ENCODE measurements at regions not wholly inside any gene's neighbourhood (a gene's known extent, or its start where the extent isn't known, plus 50 kb on each side); places are given as distances from the start of the nearest gene placed in this dataset.

DNA sequence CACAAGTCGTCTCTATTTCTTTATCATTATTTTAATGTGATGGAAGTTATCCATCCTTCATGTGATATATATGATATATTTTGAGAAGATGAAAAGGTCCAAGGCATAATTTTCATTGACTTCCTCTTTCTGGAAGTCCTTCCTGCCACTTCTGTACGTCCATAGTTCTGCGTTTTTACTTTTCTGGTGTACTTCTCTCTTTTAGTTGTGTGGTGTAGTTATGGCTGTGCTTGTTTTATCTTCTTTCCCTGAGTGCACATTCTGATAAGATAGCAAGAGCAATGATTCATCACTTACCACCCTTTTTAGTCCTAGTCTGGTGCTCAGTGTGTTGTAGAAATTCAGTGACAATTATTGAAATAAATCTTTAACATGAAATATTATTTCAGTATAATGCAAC lies 231.3 kb upstream of the FERD3L start:
- Histone ChIP-seq H3K4me3 (ENCODE audit: low read length) (no peak overlapping the region), H3K4me2 (ENCODE audit: low read length) (no peak overlapping the region)

GRCh38 chr7:19375976-19376375 lies 230.8 kb upstream of the FERD3L start:
- no peak overlapping the region for H3K27ac ChIP-seq (ENCODE audit: low read depth, low read length)
- no peaks in the 10 kb centered on the region for H3K36me3 ChIP-seq (ENCODE audit: control insufficient read depth, low read length)
- H4K20me1 ChIP-seq (ENCODE audit: control insufficient read depth, insufficient read depth, low read depth, low read length): no peaks in the 10 kb centered on the region
- no peaks in the 10 kb centered on the region for H3K4me1 ChIP-seq (ENCODE audit: control insufficient read depth, low read length)
- H3K79me2 ChIP-seq (ENCODE audit: control insufficient read depth, low read length): no peaks in the 10 kb centered on the region
- no peaks in the 10 kb centered on the region for H3K27me3 ChIP-seq (ENCODE audit: control insufficient read depth, low read length)
- H3F3A ChIP-seq (ENCODE audit: control insufficient read depth, insufficient read depth): no peaks in the 10 kb centered on the region
- no peaks in the 10 kb centered on the region for H3K9me2 ChIP-seq (replicated peaks; ENCODE audit: control insufficient read depth, low read length)
- H3K4me2 ChIP-seq (ENCODE audit: low read length): no peak overlapping the region
- no peak overlapping the region for H3K4me3 ChIP-seq (ENCODE audit: low read length)
- no peaks in the 10 kb centered on the region for H3K9me3 ChIP-seq (ENCODE audit: control insufficient read depth, insufficient read depth, low read length)
- TF ChIP-seq, protein P1, sequence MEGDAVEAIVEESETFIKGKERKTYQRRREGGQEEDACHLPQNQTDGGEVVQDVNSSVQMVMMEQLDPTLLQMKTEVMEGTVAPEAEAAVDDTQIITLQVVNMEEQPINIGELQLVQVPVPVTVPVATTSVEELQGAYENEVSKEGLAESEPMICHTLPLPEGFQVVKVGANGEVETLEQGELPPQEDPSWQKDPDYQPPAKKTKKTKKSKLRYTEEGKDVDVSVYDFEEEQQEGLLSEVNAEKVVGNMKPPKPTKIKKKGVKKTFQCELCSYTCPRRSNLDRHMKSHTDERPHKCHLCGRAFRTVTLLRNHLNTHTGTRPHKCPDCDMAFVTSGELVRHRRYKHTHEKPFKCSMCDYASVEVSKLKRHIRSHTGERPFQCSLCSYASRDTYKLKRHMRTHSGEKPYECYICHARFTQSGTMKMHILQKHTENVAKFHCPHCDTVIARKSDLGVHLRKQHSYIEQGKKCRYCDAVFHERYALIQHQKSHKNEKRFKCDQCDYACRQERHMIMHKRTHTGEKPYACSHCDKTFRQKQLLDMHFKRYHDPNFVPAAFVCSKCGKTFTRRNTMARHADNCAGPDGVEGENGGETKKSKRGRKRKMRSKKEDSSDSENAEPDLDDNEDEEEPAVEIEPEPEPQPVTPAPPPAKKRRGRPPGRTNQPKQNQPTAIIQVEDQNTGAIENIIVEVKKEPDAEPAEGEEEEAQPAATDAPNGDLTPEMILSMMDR (IDR thresholded peaks at IDR 0.05; ENCODE audit: low read depth, low read length, poor library complexity, severe bottlenecking): no peak
- no peak for TF ChIP-seq EZH2phosphoT487 (IDR thresholded peaks at IDR 0.05; ENCODE audit: borderline replicate concordance, low read length)

More for the DNA sequence above, 231.3 kb upstream of the FERD3L start:
- no peaks in the 10 kb centered on the region for H3K79me2 ChIP-seq (ENCODE audit: control insufficient read depth, low read length)
- TF ChIP-seq EZH2phosphoT487 (IDR thresholded peaks at IDR 0.05; ENCODE audit: borderline replicate concordance, low read length): no peak
- TF ChIP-seq, protein P1 (IDR thresholded peaks at IDR 0.05; ENCODE audit: low read depth, low read length, poor library complexity, severe bottlenecking): no peak
- H3K4me1 ChIP-seq (ENCODE audit: control insufficient read depth, low read length): no peaks in the 10 kb centered on the region
- H3K9me2 ChIP-seq (replicated peaks; ENCODE audit: control insufficient read depth, low read length): no peaks in the 10 kb centered on the region
- no peaks in the 10 kb centered on the region for H3F3A ChIP-seq (ENCODE audit: control insufficient read depth, insufficient read depth)
- no peaks in the 10 kb centered on the region for H3K27me3 ChIP-seq (ENCODE audit: control insufficient read depth, low read length)
- H3K27ac ChIP-seq (ENCODE audit: low read depth, low read length): no peak overlapping the region
- no peaks in the 10 kb centered on the region for H3K9me3 ChIP-seq (ENCODE audit: control insufficient read depth, insufficient read depth, low read length)
- no peaks in the 10 kb centered on the region for H3K36me3 ChIP-seq (ENCODE audit: control insufficient read depth, low read length)
- H4K20me1 ChIP-seq (ENCODE audit: control insufficient read depth, insufficient read depth, low read depth, low read length): no peaks in the 10 kb centered on the region

GRCh38 chr7:19373334-19373733 lies 228.1 kb upstream of the FERD3L start:
- Histone ChIP-seq H3K4me3 (ENCODE audit: low read length) (no peak overlapping the region), H4K20me1 (ENCODE audit: control insufficient read depth, insufficient read depth, low read depth, low read length) (no peaks in the 10 kb centered on the region), H3K9me3 (ENCODE audit: control insufficient read depth, insufficient read depth, low read length) (no peaks in the 10 kb centered on the region), H3K36me3 (ENCODE audit: control insufficient read depth, low read length) (no peaks in the 10 kb centered on the region), H3K4me1 (ENCODE audit: control insufficient read depth, low read length) (no peaks in the 10 kb centered on the region), H3K79me2 (ENCODE audit: control insufficient read depth, low read length) (no peaks in the 10 kb centered on the region), H3K4me2 (ENCODE audit: low read length) (no peak overlapping the region), H3F3A (ENCODE audit: control insufficient read depth, insufficient read depth) (no peaks in the 10 kb centered on the region), H3K27me3 (ENCODE audit: control insufficient read depth, low read length) (no peaks in the 10 kb centered on the region), H3K9me2 (replicated peaks; ENCODE audit: control insufficient read depth, low read length) (no peaks in the 10 kb centered on the region), H3K27ac (ENCODE audit: low read depth, low read length) (no peak overlapping the region)
- TF ChIP-seq, protein P1 (IDR thresholded peaks at IDR 0.05; ENCODE audit: low read depth, low read length, poor library complexity, severe bottlenecking): no peak
- TF ChIP-seq EZH2phosphoT487 (IDR thresholded peaks at IDR 0.05; ENCODE audit: borderline replicate concordance, low read length): no peak

DNA sequence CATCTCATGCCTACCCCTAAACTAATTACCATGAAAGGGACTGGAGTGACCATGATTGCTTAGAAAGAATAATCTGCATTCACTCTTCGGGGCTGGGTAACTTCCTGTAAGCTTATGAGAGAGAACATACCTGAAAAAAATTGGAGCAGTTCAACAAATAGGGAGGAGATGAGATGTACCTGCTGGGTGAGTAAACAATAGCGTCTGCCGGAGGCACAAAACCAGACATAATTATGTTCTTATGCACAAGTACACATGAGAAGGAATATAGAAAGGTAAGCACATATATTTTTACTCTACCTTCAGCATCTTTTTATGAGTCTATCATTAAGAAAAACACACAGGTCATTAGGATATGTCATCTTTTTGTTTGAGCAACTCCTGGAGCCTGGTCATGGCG lies 224.6 kb upstream of the FERD3L start:
- Histone ChIP-seq H4K20me1 (ENCODE audit: control insufficient read depth, insufficient read depth, low read depth, low read length) (no peaks in the 10 kb centered on the region), H3K9me2 (replicated peaks; ENCODE audit: control insufficient read depth, low read length) (no peaks in the 10 kb centered on the region), H3K9me3 (ENCODE audit: control insufficient read depth, insufficient read depth, low read length) (no peaks in the 10 kb centered on the region), H3K36me3 (ENCODE audit: control insufficient read depth, low read length) (no peaks in the 10 kb centered on the region), H3K27ac (ENCODE audit: low read depth, low read length) (no peak overlapping the region), H3K79me2 (ENCODE audit: control insufficient read depth, low read length) (no peaks in the 10 kb centered on the region), H3K27me3 (ENCODE audit: control insufficient read depth, low read length) (no peaks in the 10 kb centered on the region), H3K4me2 (ENCODE audit: low read length) (no peak overlapping the region), H3K4me3 (ENCODE audit: low read length) (no peak overlapping the region), H3K4me1 (ENCODE audit: control insufficient read depth, low read length) (no peaks in the 10 kb centered on the region), H3F3A (ENCODE audit: control insufficient read depth, insufficient read depth) (no peaks in the 10 kb centered on the region)
- TF ChIP-seq, protein P1 (IDR thresholded peaks at IDR 0.05; ENCODE audit: low read depth, low read length, poor library complexity, severe bottlenecking): no peak
- no peak for TF ChIP-seq EZH2phosphoT487 (IDR thresholded peaks at IDR 0.05; ENCODE audit: borderline replicate concordance, low read length)

Data from DOHH2 (cell line).